DMS53 treated with DMSO at 0.1 percent for 48 hours (cell line): ENCODE measurements at regions not wholly inside any gene's neighbourhood (a gene's known extent, or its start where the extent isn't known, plus 50 kb on each side); places are given as distances from the start of the nearest gene placed in this dataset.

Source experiments
- DNase-seq: peaks from one replicate; lab custom pipeline; 2025; ENCODE audit not compliant: unreplicated experiment; lab: John Stamatoyannopoulos, UW

GRCh38 chr12:116654226-116654743, 83.6 kb downstream of the SPRING1 start:
- DNase-seq: no peak

GRCh38 chr12:116651089-116651488, 86.8 kb downstream of the SPRING1 start:
- no peak for DNase-seq

- no peak for DNase-seq
Measured at GRCh38 chr12:116650585-116651087, 87.2 kb downstream of the SPRING1 start.

- no peak for DNase-seq
Measured at GRCh38 chr12:116650062-116650461, 87.8 kb downstream of the SPRING1 start.

GRCh38 chr12:116647813-116648212, 88.6 kb downstream of the MAP1LC3B2 start:
- no peak for DNase-seq

- DNase-seq: no peak
Measured at GRCh38 chr12:116646901-116647300, 87.7 kb downstream of the MAP1LC3B2 start.

GRCh38 chr12:116644806-116645205, 85.6 kb downstream of the MAP1LC3B2 start:
- DNase-seq: no peak

DNA sequence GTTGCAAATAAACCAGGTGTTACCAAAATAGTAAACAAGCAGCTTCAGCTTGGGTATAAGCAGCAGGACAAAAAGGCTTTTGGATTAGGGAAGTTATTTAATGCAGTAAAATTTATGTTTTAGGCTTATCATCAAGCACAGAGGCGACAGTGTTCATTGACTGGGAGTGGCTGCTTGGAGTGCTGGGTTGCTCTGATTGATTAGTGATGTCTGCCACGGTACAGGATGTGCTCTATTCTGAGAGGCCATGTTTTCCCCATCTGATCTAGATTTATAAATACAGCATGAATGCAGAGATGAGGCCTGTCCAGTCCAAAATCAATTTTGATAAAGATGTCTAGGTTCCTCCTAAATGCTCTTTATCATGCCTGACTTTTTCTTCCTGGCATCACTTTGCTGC, 83.5 kb downstream of the MAP1LC3B2 start:
- no peak for DNase-seq

DNA sequence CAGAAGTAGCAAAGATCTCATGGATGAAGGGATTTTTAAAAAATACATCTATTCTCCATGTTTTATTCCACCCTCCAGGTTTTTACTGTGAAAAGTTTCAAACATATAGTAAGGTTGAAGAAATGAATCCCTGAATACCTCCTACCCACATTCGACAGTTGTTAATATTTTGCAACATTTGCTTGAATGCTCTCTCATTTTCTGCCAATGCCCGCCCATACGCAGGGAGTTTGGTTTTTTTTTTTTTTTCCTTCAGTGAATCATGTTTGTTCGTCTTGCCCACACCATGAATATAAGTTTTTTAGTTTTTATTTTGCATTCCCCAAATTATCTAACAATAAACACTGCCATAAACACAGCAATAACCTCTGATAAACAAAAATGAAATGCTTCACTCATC, 82.9 kb downstream of the MAP1LC3B2 start:
- DNase-seq: no peak

DNA sequence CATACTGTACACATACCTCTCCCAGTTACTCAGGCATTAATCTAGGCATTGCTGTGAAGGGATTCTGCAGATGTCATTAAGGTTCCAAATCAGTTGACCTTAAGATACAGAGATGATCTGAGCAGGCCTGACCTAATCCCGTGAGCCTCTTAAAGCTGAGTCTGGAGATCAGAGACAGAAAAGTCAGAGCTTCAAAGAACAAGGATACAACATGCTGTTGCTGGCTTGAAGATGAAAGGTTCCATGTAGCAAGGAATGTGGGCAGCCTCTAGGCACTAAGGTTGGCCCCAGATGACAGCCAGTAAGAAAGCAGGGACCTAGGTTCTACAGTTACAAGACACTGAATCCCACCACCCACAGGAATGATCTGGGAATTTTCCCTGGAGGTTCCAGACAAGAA, 81.1 kb downstream of the MAP1LC3B2 start:
- no peak for DNase-seq

- DNase-seq: no peak
Measured at GRCh38 chr12:116639765-116640164, 80.6 kb downstream of the MAP1LC3B2 start.

GRCh38 chr12:116638376-116638775, 79.2 kb downstream of the MAP1LC3B2 start:
- DNase-seq: no peak

DNA sequence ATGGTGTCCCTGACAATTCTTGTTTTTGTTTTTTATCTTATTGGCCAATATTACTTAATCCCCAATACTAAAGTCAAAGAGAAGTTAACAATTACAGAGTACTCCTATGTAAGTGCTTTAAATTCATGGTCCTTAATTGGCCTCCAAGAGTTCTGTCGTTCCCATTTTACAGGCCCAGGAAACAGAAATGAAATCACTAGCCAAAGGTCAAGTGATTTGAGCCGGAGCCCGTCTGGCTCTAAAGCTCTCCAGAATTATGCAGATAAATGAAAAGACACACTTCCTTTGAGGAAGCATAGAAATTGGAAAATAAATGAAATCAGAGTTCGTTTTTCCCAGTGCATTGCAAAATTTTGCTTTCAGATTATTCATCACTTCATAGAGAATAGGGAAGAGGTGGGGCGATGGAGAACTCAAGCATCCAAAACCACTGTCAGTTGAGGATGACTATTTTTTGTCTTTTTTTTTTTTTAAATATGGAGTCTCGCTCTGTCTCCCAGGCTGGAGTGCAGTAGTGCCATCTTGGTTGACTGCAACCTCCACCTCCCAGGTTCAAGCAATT, 78.5 kb downstream of the MAP1LC3B2 start:
- DNase-seq: peak; percentile 66

DNA sequence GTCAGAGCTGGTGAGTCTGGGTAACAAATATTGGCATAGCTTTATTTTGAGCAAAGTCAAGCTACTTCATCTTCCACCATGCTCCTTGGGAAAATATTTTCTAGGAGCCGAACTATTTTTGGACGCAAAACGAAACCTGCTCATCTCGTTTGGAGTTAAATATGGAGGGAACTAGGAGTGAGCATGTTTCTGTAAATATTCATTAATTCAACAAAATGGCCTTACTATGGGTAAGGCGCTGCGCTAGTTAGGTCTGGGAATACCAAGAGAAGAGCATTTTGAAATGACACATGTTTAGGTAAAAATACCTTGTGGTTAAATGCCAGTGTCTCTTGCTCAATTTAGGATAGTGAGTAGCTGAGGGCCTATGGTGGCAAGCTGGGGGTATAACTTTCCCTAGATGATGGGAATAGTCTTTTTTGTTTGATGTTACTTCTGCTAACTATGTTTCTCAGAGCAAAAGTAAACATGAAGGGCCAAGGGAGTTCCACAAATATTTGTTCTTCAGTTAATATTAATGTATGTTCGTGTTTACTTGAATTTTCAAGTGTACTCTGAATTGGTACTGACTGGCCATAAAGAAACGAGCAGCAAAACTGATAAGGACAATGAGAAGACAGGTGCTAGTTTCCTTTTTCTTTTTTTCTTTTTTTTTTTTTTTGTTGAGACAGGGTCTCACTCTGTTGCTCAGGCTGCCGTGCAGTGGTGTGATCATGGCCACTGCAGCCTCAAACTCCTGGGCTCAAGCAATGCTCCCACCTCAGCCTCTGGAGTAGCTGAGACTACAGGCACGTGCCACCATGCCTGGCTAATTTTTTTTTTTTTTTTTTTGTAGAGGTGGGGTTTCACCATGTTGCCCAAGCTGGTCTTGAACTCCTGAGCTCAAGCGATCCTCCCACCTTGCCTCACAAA, 77.7 kb downstream of the MAP1LC3B2 start:
- DNase-seq: peak; percentile 94

GRCh38 chr12:116635487-116635886, 76.3 kb downstream of the MAP1LC3B2 start:
- no peak for DNase-seq

DNA sequence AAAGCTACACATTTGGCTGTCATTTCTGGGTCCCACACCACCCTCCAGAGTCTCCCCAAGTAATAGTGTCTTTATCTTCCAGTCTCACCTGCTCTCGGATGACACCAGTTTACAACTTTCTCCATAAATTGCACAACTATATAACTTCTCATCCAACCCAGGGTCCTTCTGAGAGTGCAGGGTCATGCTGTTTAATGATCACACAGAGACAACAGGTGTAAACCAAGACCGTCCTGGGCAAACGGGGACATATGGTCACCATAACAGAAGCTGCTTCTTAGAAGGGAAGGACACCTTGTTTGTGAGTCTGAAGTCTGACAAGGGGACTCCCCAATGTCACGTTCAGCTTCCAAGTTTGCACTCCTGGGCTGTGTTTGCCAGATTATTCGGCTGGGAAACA, 74.3 kb downstream of the MAP1LC3B2 start:
- no peak for DNase-seq

DNA sequence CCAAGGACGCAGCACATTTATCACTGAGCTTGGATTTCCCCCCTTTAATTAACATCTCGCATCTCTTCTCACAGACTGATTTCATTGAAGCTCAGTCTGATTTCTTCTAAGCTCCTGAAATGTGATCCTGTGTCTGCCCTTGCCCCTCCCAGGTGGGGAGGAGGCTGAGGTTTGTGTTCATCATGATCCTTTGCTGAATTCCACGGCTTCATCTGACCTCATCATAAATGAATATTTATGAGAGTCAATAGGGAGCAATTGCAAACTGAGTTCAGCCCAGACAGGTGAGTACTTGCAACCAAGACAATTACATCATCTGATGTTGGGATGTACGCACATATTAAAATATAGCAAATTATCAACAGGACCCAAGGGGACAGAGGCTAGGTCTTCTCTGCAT, 72.4 kb downstream of the MAP1LC3B2 start:
- DNase-seq: no peak

DNA sequence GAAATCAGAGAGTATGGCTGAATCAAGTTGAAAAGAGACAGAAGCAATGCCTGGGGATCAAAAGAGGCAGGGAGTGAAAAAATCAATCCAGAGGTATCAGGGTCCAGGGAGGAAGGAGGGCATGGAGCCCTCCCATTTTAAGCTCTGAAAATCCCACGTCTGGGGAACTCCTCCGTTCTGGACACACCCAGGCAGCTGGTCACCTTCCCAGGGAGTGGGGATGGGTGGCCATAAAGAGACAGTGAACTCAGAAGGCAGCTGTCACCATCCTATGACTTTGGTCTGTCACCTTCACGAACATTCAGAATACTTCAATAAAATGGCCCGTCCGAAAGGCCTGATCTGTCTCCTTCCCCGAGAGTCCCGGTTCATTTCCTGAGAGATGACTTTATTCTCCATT, 71.6 kb downstream of the MAP1LC3B2 start:
- DNase-seq: no peak

- DNase-seq: no peak
Measured at GRCh38 chr12:116629480-116629879, 70.3 kb downstream of the MAP1LC3B2 start.

DNA sequence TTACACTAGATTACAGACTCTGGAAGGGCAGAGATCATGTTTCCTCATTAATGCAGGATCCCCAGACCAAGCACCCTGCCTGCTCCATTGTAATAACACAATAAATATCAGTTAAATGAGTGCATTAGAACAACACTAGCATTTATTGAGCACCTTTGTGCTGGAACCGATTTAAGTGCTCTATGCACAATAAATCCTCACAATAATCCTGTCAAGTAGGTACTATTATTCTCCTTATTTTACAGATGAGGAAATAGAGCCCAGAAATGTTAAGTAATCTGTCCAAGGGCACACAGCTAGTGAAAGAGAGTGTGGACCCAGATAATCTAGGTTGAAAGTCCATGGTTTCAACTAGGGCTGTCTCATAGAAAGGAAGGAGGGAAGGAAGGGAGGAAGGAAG, 69.8 kb downstream of the MAP1LC3B2 start:
- peak; percentile 84 for DNase-seq

DNA sequence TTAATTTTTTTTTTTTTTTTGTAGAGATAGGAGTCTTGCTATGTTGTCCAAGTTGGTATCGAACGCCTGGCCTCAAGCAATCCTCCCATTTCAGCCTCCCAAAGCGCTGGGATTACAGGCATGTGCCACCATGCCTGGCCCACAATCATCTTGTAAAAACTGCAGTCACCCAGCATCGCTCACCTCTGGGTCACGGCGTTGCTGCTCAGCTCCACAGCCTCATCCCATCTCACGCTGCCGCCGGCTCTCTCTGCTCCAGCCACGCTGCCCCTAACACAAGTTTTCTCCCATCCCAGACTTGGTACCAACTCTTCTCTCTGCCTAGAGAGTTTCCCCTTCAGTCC, 69.2 kb downstream of the MAP1LC3B2 start:
- DNase-seq: no peak
